ENCODE measurements at regions not wholly inside any gene's neighbourhood (a gene's known extent, or its start where the extent isn't known, plus 50 kb on each side); places are given as distances from the start of the nearest gene placed in this dataset.

GRCh38 chr3:86837871-86838270 lies 153.1 kb downstream of the VGLL3 start:
- TF ChIP-seq CTCF (IDR thresholded peaks at IDR 0.05; ENCODE audit: low read depth, low read length) (no peak), EZH2phosphoT487 (IDR thresholded peaks at IDR 0.05; ENCODE audit: low read depth) (no peak)
